GM12864 (cell line): ENCODE measurements at regions not wholly inside any gene's neighbourhood (a gene's known extent, or its start where the extent isn't known, plus 50 kb on each side); places are given as distances from the start of the nearest gene placed in this dataset.

ENCODE experiments used
- DNase-seq: peaks from one replicate; pipeline ENCODE4 v3.0.0-alpha.2; 2011; ENCODE audit warnings: low read depth
- H3K4me3 ChIP-seq: 2 replicates; pipeline ENCODE4 v1.5.1; 2011; ENCODE audit warnings: mild to moderate bottlenecking, low read depth, low read length, control low read depth
- TF ChIP-seq, protein P1 (sequence below): IDR thresholded peaks from 2 replicates; pipeline ENCODE4 v1.5.1; 2011; ENCODE audit warnings: low read depth, mild to moderate bottlenecking, moderate library complexity, low read length, control low read depth, inconsistent platforms; ENCODE audit errors: missing control alignments

DNA sequence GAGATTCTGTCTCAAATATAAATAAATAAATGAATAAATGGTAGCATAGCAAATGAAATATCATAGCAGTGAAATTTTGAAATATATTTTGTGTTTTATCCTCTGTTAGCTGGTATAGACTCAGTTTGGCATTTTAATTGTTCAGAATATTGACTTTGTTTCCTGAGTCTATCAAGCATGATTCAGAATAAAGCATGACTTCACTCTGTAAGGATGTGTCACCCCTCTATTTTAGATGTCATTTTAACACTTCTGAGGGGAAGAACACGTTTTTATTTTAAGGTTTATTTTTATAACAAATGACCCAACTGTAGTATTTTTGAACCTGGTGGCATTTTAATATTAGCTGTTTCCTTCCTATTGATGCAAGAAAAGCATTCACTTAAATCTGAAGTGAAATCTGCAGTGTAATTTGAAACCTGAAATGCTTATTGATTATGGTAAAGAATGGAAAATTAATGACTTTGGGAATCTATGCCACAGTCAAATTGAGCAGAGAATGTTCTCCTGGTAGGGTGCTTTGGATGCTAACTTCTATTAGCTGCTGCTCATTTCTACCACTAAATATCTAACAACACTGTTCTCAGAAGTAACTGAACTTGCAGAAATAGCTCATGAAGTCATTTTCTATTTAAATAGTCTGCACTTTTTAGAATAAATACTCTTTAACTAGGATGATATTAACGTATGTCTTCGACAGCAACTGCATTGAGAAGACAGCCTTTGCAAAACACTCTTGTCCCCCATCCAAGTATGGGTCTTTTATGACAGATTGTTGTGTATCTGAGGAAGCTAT, 114.2 kb downstream of the SOX4 start:
- TF ChIP-seq, protein P1, sequence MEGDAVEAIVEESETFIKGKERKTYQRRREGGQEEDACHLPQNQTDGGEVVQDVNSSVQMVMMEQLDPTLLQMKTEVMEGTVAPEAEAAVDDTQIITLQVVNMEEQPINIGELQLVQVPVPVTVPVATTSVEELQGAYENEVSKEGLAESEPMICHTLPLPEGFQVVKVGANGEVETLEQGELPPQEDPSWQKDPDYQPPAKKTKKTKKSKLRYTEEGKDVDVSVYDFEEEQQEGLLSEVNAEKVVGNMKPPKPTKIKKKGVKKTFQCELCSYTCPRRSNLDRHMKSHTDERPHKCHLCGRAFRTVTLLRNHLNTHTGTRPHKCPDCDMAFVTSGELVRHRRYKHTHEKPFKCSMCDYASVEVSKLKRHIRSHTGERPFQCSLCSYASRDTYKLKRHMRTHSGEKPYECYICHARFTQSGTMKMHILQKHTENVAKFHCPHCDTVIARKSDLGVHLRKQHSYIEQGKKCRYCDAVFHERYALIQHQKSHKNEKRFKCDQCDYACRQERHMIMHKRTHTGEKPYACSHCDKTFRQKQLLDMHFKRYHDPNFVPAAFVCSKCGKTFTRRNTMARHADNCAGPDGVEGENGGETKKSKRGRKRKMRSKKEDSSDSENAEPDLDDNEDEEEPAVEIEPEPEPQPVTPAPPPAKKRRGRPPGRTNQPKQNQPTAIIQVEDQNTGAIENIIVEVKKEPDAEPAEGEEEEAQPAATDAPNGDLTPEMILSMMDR: no peak
- no peak for DNase-seq
- H3K4me3 ChIP-seq: no peak overlapping the region

DNA sequence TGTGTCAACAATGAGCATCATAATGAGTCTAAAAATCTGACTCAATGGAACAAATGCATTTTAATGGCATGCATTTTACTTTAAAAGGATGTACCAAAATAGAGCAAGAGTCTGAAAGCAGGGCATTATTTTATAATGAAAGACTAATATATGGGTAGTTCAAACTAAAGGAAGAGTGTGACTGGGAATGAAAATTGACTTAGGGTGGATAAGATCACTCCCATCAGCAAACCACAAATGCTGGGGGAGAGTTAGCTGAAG, 114.7 kb downstream of the SOX4 start:
- TF ChIP-seq, protein P1: no peak
- DNase-seq: no peak
- no peak overlapping the region for H3K4me3 ChIP-seq

DNA sequence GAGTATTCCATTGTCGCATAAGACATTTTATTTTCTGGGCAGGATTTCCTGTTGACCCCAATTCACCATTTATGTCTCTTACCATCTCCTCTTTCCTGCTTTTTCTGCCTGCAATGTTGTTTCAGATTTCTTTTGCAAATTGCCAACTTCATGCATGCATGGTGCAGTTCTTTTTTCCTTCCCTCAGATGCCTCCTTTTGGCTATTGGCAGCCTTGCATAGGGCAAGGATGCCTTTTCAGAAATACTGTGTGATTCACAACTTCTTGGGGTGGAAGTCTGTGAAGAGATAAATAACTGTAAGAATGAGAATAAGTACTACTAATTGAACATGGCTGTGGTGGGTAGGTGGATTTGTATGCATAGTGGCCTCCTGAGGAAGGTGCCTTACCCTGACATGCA, 116.7 kb downstream of the SOX4 start:
- no peak overlapping the region for H3K4me3 ChIP-seq
- DNase-seq: no peak
- TF ChIP-seq, protein P1: no peak

DNA sequence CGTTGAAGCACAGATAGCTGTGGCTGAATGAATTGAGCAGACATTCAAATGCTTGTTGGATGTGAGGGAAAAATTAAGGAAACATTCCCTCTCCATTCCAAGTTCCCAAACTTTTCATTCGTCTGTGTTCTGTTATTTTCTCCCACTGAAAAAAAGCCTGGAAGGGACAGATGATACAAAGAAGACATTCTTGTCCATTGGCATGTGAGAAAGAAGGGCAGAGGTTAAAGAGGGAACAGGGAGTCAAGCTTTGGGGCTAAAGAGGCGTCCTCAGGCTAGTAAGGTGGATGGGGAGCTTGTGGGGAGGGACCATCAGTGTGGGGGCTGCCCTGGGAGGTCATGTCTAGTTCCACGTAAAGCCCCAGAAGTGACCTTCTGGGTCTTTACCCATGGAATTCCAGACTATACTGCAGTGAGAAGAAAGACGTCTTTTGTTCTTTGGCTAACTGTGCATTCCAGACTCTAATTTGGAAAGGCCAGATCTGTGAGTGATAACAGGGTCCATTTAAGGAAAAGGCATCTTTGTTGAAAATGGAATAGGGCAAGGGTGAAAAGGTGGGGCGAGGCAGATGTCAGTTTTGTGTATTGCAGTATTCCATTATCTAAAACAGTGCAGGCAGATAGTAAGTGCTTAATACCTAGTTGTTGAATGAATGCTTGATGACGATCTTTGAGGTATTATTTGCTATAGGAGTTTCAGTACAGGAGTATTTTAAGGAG, 117.5 kb downstream of the SOX4 start:
- TF ChIP-seq, protein P1: no peak
- no peak for DNase-seq
- H3K4me3 ChIP-seq: no peak overlapping the region

DNA sequence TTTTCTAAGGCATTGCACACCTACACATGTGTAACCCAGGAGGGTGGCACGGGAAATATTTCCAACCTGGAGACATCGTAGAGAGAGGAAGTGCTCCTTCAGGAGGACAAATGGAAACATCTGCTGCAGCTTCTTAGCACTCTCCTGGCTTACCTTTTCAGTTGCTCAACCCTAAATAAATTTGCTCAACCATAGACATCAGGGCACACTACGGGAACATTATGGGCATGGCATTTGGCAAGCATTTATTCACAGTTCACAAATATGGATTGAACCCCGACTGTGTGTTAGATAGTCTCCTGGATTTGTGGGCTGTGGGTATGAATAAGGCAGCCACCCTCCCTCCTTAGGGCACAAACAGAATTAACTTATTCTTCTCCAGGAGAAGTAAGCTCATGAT, 118.7 kb downstream of the SOX4 start:
- no peak for DNase-seq
- TF ChIP-seq, protein P1: no peak
- no peak overlapping the region for H3K4me3 ChIP-seq

DNA sequence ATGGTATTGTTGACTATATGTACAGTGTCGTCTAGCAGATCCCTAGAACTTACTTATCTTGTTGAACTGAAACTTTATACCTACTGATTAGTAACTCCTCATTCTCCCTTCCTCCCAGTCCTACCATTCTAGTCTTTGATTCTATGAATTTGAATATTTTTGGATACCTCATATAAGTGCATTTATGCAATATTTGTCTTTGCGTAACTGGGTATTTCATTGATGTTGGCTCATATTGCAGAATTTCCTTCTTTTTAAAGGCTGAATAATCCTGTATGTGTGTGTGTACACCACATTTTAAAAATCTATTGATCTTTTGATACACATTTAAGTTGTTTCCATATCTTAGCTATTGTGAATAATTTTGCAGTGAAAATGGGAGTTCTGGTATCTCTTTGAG, 119.9 kb downstream of the SOX4 start:
- DNase-seq: no peak
- no peak overlapping the region for H3K4me3 ChIP-seq
- TF ChIP-seq, protein P1: no peak

DNA sequence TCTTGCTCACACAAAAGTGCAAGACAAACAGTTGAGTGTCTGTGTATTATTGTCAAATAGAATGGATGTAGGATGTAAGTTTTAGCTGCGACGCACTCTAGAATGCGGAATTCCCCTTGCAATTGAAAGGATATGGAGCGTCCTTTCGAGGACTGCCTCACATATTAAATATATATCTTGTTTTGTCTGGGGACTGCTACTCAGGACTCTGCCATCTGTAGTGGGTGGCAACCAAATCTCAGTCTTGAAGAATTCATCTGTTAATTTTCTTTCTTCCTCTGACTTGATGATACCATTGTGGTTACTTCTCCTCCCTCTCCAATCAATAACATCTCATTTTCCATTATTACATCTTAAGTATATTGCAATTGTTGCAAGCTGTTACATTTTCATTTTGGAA, 121.6 kb downstream of the SOX4 start:
- no peak overlapping the region for H3K4me3 ChIP-seq
- TF ChIP-seq, protein P1: no peak

More for the DNA sequence above, 121.6 kb downstream of the SOX4 start:
- DNase-seq: no peak
